ENCODE measurements at regions not wholly inside any gene's neighbourhood (a gene's known extent, or its start where the extent isn't known, plus 50 kb on each side); places are given as distances from the start of the nearest gene placed in this dataset.

GRCh38 chr18:26721854-26722564 is 143.5 kb downstream of the AQP4 start:
- peak in 1 of 2 experiments; percentile 86; a peak in 3 of 4 replicates for TF ChIP-seq REST (IDR thresholded peaks at IDR 0.05; ENCODE audit: insufficient read depth in 1 of 2, low read depth in 2 of 2, low read length in 2 of 2)
- no peak for TF ChIP-seq FOXP2 (optimal IDR thresholded peaks at IDR 0.05; ENCODE audit: borderline replicate concordance, extremely low read depth, extremely low read length, insufficient read depth)
- no peak for TF ChIP-seq POLR2AphosphoS5 (IDR thresholded peaks at IDR 0.05; ENCODE audit: low read depth, low read length)
- no peak for TF ChIP-seq TAF1 (IDR thresholded peaks at IDR 0.05; ENCODE audit: borderline replicate concordance, insufficient read depth, low read length)
- TF ChIP-seq SIN3A (IDR thresholded peaks at IDR 0.05; ENCODE audit: borderline replicate concordance, insufficient read depth, low read length), result no peak

- TF ChIP-seq REST (IDR thresholded peaks at IDR 0.05; ENCODE audit: insufficient read depth in 1 of 2, low read depth in 2 of 2, low read length in 2 of 2), result no peak
Measured at GRCh38 chr18:26719896-26720295, 145.6 kb downstream of the AQP4 start.

GRCh38 chr18:26717123-26717719 is 148.3 kb downstream of the AQP4 start:
- TF ChIP-seq FOXP2 (optimal IDR thresholded peaks at IDR 0.05; ENCODE audit: borderline replicate concordance, extremely low read depth, extremely low read length, insufficient read depth), result no peak
- TF ChIP-seq SIN3A (IDR thresholded peaks at IDR 0.05; ENCODE audit: borderline replicate concordance, insufficient read depth, low read length), result no peak
- no peak for TF ChIP-seq POLR2AphosphoS5 (IDR thresholded peaks at IDR 0.05; ENCODE audit: low read depth, low read length)
- TF ChIP-seq REST (IDR thresholded peaks at IDR 0.05; ENCODE audit: insufficient read depth in 1 of 2, low read depth in 2 of 2, low read length in 2 of 2), result no peak
- TF ChIP-seq TAF1 (IDR thresholded peaks at IDR 0.05; ENCODE audit: borderline replicate concordance, insufficient read depth, low read length), result no peak

- TF ChIP-seq REST (IDR thresholded peaks at IDR 0.05; ENCODE audit: insufficient read depth in 1 of 2, low read depth in 2 of 2, low read length in 2 of 2) (no peak), POLR2AphosphoS5 (IDR thresholded peaks at IDR 0.05; ENCODE audit: low read depth, low read length) (no peak), SIN3A (IDR thresholded peaks at IDR 0.05; ENCODE audit: borderline replicate concordance, insufficient read depth, low read length) (no peak), FOXP2 (optimal IDR thresholded peaks at IDR 0.05; ENCODE audit: borderline replicate concordance, extremely low read depth, extremely low read length, insufficient read depth) (no peak), TAF1 (IDR thresholded peaks at IDR 0.05; ENCODE audit: borderline replicate concordance, insufficient read depth, low read length) (no peak)
Measured at GRCh38 chr18:26714739-26715138, 150.8 kb downstream of the AQP4 start.

Data from PFSK-1 (cell line).